HAP-1 (cell line): ENCODE measurements at regions not wholly inside any gene's neighbourhood (a gene's known extent, or its start where the extent isn't known, plus 50 kb on each side); places are given as distances from the start of the nearest gene placed in this dataset.
A peak's percentile ranks its signal among the peaks of the same experiment; 100 is the strongest.

Source experiments
- DNase-seq, 2 experiments: peaks; one replicate each; pipeline ENCODE4 v3.0.0-alpha.2; 2016 to 2020; ENCODE audit warnings: low spot score in 2 of 2
- H3K27me3 ChIP-seq: fragments of 250-450 bp; sonication (Bioruptor Pico); 2 replicates; pipeline ENCODE4 v1.5.1; 2020; ENCODE audit warnings: low read depth, mild to moderate bottlenecking, moderate library complexity
- H3K36me3 ChIP-seq: fragments of 250-450 bp; sonication (Bioruptor Pico); replicated peaks from 2 replicates; pipeline ENCODE4 v1.5.1; 2020; ENCODE audit warnings: mild to moderate bottlenecking
- H3K4me1 ChIP-seq: fragments of 250-450 bp; sonication (Bioruptor Pico); 2 replicates; pipeline ENCODE4 v1.5.1; 2020; ENCODE audit warnings: mild to moderate bottlenecking
- H3K4me3 ChIP-seq: fragments of 250-450 bp; sonication (Bioruptor Pico); 2 replicates; pipeline ENCODE4 v1.5.1; 2020; ENCODE audit warnings: mild to moderate bottlenecking, moderate library complexity
- H3K9me3 ChIP-seq: fragments of 250-450 bp; sonication (Bioruptor Pico); 2 replicates; pipeline ENCODE4 v1.5.1; 2020; ENCODE audit warnings: mild to moderate bottlenecking, moderate library complexity
- in situ Hi-C: fragments of 300-500 bp; cut with MboI; formaldehyde crosslinking; loops from 3 replicates; pipeline ENCODE4 v1.14.3; 2020; ENCODE audit warnings: low sequenced_read_pairs, inconsistent platforms, mixed read lengths

GRCh38 chr4:112840061-112840460 is 203.1 kb downstream of the LARP7 start:
- H3K27me3 ChIP-seq: no peaks in the 10 kb centered on the region
- H3K9me3 ChIP-seq: peaks cover 4% of the 10 kb centered on the region
- peaks cover 12% of the 10 kb centered on the region for H3K4me1 ChIP-seq
- no peak for DNase-seq
- in situ Hi-C loops: no loop called here
- no peaks in the 10 kb centered on the region for H3K36me3 ChIP-seq
- H3K4me3 ChIP-seq: no peak overlapping the region

- no peak for DNase-seq
- Histone ChIP-seq H3K27me3 (no peaks in the 10 kb centered on the region), H3K4me1 (peaks cover 12% of the 10 kb centered on the region), H3K4me3 (no peak overlapping the region), H3K9me3 (peaks cover 4% of the 10 kb centered on the region), H3K36me3 (no peaks in the 10 kb centered on the region)
- in situ Hi-C loops: no loop called here
Observed at GRCh38 chr4:112840619-112841018, 203.7 kb downstream of the LARP7 start.

- no peaks in the 10 kb centered on the region for H3K9me3 ChIP-seq
- DNase-seq: no peak
- in situ Hi-C loops: no loop called here
- H3K4me1 ChIP-seq: peaks cover 12% of the 10 kb centered on the region
- no peaks in the 10 kb centered on the region for H3K27me3 ChIP-seq
- H3K4me3 ChIP-seq: no peak overlapping the region
- no peaks in the 10 kb centered on the region for H3K36me3 ChIP-seq
Observed at GRCh38 chr4:112842513-112842912, 205.6 kb downstream of the LARP7 start.

- Histone ChIP-seq H3K36me3 (no peaks in the 10 kb centered on the region), H3K9me3 (no peaks in the 10 kb centered on the region)
- in situ Hi-C loops: no loop called here
Observed at GRCh38 chr4:112845386-112845785, 204.1 kb upstream of the ANK2 start.

GRCh38 chr4:112847045-112847444 is 202.4 kb upstream of the ANK2 start:
- Histone ChIP-seq H3K9me3 (no peaks in the 10 kb centered on the region), H3K4me1 (peaks cover 9% of the 10 kb centered on the region), H3K27me3 (no peaks in the 10 kb centered on the region), H3K4me3 (no peak overlapping the region), H3K36me3 (no peaks in the 10 kb centered on the region)
- no peak for DNase-seq
- in situ Hi-C loops: no loop called here

More at GRCh38 chr4:112845386-112845785, 204.1 kb upstream of the ANK2 start:
- no peak for DNase-seq
- no peak overlapping the region for H3K4me3 ChIP-seq
- no peaks in the 10 kb centered on the region for H3K27me3 ChIP-seq
- peaks cover 20% of the 10 kb centered on the region for H3K4me1 ChIP-seq

- H3K36me3 ChIP-seq: no peaks in the 10 kb centered on the region
- in situ Hi-C loops: no loop called here
- no peaks in the 10 kb centered on the region for H3K9me3 ChIP-seq
- no peaks in the 10 kb centered on the region for H3K27me3 ChIP-seq
- no peak overlapping the region for H3K4me3 ChIP-seq
- DNase-seq: no peak
- peaks cover 9% of the 10 kb centered on the region for H3K4me1 ChIP-seq
Observed at GRCh38 chr4:112847781-112848180, 201.7 kb upstream of the ANK2 start.

GRCh38 chr4:112848911-112849310 is 200.5 kb upstream of the ANK2 start:
- H3K27me3 ChIP-seq: no peaks in the 10 kb centered on the region
- DNase-seq: peak; percentile 63 to 87
- in situ Hi-C loops: no loop called here
- H3K9me3 ChIP-seq: no peaks in the 10 kb centered on the region
- no peak overlapping the region for H3K4me3 ChIP-seq
- no peaks in the 10 kb centered on the region for H3K36me3 ChIP-seq
- peaks cover 9% of the 10 kb centered on the region for H3K4me1 ChIP-seq

GRCh38 chr4:112852601-112853000 is 196.9 kb upstream of the ANK2 start:
- Histone ChIP-seq H3K9me3 (no peaks in the 10 kb centered on the region), H3K4me1 (peaks cover 9% of the 10 kb centered on the region), H3K36me3 (no peaks in the 10 kb centered on the region), H3K4me3 (no peak overlapping the region), H3K27me3 (no peaks in the 10 kb centered on the region)
- in situ Hi-C loops: no loop called here
- DNase-seq: no peak

- Histone ChIP-seq H3K4me3 (no peak overlapping the region), H3K4me1 (peaks cover 13% of the 10 kb centered on the region), H3K36me3 (no peaks in the 10 kb centered on the region), H3K9me3 (no peaks in the 10 kb centered on the region), H3K27me3 (no peaks in the 10 kb centered on the region)
- peak in 1 of 2 experiments; percentile 36 for DNase-seq
- in situ Hi-C loops: no loop called here
Observed at GRCh38 chr4:112853662-112854256, 195.7 kb upstream of the ANK2 start.

- Histone ChIP-seq H3K4me1 (peaks cover 16% of the 10 kb centered on the region), H3K27me3 (no peaks in the 10 kb centered on the region), H3K9me3 (no peaks in the 10 kb centered on the region), H3K4me3 (no peak overlapping the region), H3K36me3 (no peaks in the 10 kb centered on the region)
- in situ Hi-C loops: no loop called here
- DNase-seq: no peak
Observed at GRCh38 chr4:112854420-112854819, 195.0 kb upstream of the ANK2 start.

GRCh38 chr4:112855058-112855457 is 194.4 kb upstream of the ANK2 start:
- no peaks in the 10 kb centered on the region for H3K36me3 ChIP-seq
- H3K4me3 ChIP-seq: no peak overlapping the region
- peaks cover 20% of the 10 kb centered on the region for H3K4me1 ChIP-seq
- no peaks in the 10 kb centered on the region for H3K9me3 ChIP-seq
- H3K27me3 ChIP-seq: no peaks in the 10 kb centered on the region
- in situ Hi-C loops: loop anchor here (5.0 kb wide), 1 partner anchor 82 kb away; no protein-coding TSS in a partner anchor
- no peak for DNase-seq

GRCh38 chr4:112857461-112857860 is 192.0 kb upstream of the ANK2 start:
- in situ Hi-C loops: loop anchor here (5.0 kb wide), 1 partner anchor 80 kb away; no protein-coding TSS in a partner anchor
- no peak for DNase-seq
- Histone ChIP-seq H3K36me3 (no peaks in the 10 kb centered on the region), H3K4me1 (peaks cover 42% of the 10 kb centered on the region), H3K27me3 (no peaks in the 10 kb centered on the region), H3K9me3 (no peaks in the 10 kb centered on the region), H3K4me3 (no peak overlapping the region)

- H3K4me1 ChIP-seq: peaks cover 47% of the 10 kb centered on the region
- H3K27me3 ChIP-seq: no peaks in the 10 kb centered on the region
Observed at GRCh38 chr4:112858751-112859150, 190.7 kb upstream of the ANK2 start.

GRCh38 chr4:112859456-112860184 is 189.8 kb upstream of the ANK2 start:
- no peaks in the 10 kb centered on the region for H3K27me3 ChIP-seq

More at GRCh38 chr4:112858751-112859150, 190.7 kb upstream of the ANK2 start:
- Histone ChIP-seq H3K9me3 (no peaks in the 10 kb centered on the region), H3K36me3 (no peaks in the 10 kb centered on the region), H3K4me3 (no peak overlapping the region)
- in situ Hi-C loops: loop anchor here (5.0 kb wide), 1 partner anchor 79 kb away; no protein-coding TSS in a partner anchor
- DNase-seq: peak; percentile 12 to 63

More at GRCh38 chr4:112859456-112860184, 189.8 kb upstream of the ANK2 start:
- no peak for DNase-seq
- no peaks in the 10 kb centered on the region for H3K9me3 ChIP-seq
- H3K4me3 ChIP-seq: no peak overlapping the region
- in situ Hi-C loops: loop anchor here (5.0 kb wide), 1 partner anchor 78 kb away; no protein-coding TSS in a partner anchor
- H3K36me3 ChIP-seq: no peaks in the 10 kb centered on the region
- peaks cover 47% of the 10 kb centered on the region for H3K4me1 ChIP-seq
